NCI-H1105 (cell line): ENCODE measurements at regions not wholly inside any gene's neighbourhood (a gene's known extent, or its start where the extent isn't known, plus 50 kb on each side); places are given as distances from the start of the nearest gene placed in this dataset.
"Not testable (repeated sequence)": the region's sequence is repeated elsewhere in the genome, so short reads cannot be mapped to it uniquely, and the experiment has no call there.

Experiments used
- DNase-seq: peaks from one replicate; lab custom pipeline; 2025; lab: John Stamatoyannopoulos, UW

DNA sequence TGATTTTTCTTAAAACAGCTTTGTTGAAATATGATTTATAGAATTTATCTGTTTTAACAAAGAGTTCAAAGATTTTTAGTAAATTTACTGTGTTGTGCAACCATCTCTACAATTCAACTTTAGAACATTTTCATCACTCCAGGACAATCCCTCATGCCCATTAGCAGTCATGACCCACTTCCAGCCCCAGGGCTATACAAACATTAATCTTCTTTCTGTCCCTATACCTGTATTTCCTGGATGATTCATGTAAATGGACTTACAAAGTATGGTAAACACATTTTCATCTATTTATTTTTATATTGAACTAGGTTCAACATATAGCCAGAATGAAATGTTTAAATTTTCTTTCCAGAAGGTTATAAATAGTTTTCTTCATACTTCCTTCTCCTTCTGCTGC lies 127.8 kb upstream of the CCDC180 start:
- DNase-seq, result no peak

DNA sequence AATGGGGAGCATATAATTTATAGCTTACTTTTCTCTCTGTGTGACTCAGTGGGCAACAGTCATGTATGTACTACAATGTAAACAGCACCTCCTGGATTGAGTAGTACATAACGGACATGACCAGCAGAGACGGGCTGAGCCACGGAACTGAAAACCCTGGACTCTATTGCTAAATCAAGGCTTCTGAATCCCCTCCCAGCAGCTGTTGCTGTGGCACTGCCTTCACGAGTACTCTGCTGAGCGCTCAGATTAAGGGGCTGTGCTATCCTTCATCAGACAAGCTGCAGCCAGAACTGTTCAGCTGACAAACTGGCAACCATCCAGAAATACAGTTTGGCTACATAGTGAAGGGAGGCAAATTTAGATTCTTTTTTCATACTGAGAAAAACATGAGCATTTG lies 131.3 kb upstream of the CCDC180 start:
- peak; percentile 82 for DNase-seq

DNA sequence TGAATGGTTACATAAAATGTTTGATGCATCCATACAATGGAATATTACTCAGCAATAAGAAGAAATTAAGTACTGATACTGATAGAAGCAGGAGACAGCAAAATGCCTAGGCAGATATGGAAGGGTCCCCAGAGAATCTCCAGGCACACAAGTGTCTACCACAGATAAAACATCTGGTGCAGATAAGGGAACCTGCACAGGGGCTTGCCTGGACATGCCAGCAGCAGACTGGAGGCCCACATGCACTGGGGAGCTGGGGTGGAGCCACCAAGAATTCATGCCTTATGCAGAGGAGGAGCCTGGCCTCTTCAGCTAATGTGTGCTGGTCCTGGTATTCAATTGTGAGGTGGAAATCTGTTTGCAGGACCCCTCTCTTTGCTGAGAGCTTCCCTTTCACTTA lies 129.2 kb upstream of the CTSV start:
- DNase-seq, result peak; percentile 4

DNA sequence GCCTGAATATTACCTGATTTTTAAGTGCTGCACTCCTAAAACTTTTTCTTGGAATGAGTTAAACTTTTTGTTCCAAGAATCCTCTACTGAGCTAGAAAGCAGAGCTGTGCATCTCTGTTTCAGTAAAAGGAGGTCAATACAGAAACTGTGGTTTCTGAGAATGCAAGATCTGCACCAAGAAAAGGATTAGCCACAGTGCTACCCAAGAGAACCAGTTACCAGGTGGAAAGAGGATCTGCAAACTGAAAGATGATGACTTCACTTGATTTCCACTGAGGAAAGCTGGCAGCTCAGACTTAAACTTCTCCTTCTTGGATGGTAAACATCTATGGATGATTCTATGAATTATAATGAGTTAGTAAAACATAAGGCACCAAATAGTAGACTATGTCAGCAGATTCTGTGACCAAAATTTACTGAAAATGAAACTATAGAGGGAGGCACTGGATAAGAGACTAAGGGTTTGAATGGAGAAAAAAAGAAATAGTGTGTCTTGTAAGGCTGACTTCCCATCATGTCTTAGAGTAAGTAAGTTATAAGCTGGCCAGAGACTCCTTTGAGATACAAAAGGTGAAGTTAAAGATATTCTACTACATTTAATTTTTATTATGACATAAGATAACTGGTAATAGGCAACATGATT lies 127.7 kb upstream of the CTSV start:
- not testable (repeated sequence) for DNase-seq

DNA sequence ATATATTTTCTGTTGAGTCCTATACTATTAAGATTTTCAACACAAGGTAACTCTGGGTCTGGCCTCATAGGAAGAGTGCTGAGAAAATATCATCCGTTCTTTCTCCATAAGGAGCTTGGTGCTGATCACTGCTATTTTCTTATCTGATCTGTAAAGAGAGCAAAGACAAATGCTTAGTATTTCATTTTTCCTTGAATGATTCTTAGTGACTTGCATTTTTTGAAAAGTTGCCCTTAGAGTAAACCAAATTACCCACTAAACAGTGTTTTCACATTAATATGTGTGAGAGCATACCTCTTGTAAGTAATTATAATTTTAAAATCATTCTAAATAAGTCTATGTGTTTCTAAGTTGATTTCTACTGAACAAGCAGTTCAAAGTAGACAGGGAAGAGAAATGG lies 121.3 kb upstream of the CTSV start:
- DNase-seq, result no peak

DNA sequence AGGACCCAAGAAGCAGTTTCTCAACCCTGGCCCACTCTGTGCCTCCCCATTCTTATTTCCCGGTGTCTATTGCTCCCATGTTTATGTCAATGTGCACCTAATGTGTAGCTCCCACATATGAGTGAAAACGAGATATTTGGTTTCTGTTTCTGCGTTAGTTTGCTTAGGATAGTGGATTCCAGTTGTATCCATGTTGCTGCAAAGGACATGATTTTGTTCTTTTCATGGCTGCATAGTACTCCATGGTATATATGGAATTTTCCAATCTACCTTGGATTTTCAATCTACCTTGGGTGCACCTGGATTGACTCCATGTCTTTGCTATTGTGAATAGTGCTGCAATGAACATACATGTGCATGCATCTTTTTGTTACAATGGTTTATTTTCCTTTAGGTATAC lies 119.8 kb upstream of the CTSV start:
- DNase-seq, result not testable (repeated sequence)

DNA sequence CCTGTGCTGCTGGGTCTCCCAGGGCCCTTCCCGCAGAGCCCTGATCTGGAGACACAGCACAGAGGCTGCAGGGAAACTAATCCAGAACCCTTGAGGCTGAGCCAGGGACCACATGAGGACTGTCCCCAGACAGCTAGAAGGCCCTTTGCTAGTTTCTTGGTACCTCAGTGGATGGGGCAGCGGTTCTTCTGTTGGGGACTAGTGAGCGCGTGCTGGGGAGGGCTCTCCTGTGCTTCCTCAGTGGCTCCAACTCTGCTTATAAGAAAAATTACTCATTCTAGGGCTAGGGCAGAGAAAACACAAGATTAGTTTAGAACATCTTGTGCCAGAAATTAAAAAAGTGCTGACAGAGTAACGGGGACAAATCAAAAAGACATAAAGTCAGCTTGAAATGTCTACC lies 116.5 kb upstream of the CTSV start:
- not testable (repeated sequence) for DNase-seq

DNA sequence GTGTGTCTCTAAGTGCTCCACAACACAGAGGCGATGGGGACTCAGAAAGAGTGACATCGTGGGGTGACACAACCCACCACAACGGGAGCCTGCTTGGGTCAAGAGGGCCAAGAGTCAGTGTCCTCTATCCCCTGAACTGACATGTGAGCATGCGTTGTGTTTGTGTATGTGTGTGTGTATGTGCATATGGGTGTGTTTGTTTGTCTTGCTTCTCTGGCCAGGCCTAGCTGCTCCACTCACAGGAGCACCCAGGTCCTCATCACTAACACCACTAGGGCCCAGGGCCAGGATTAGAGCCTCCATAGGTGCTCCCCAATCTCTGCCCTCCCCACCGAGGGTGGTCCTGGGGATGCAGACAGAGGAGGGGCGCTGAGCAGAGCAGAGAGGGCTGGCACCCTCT lies 115.0 kb upstream of the CTSV start:
- DNase-seq, result no peak

DNA sequence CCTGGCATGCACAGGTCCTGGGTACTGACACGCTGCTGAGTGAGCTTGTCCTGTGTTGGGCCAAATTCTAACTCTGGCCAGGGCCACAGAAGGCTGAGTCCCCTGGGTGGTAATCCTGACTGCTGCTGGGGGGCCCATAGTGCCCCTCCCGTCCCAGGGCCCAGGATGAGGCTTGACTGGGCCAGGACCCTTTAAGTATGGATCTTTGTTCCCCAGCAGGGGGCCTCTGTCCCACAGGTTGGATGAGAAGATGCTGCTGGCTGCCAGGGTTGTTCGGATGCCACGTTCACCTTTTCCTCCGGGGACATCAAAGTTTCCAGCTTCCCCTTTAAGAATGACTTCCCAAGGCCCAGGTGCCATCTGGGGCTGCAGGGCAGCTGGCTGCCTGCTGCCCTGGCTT lies 114.2 kb upstream of the CTSV start:
- DNase-seq, result not testable (repeated sequence)

DNA sequence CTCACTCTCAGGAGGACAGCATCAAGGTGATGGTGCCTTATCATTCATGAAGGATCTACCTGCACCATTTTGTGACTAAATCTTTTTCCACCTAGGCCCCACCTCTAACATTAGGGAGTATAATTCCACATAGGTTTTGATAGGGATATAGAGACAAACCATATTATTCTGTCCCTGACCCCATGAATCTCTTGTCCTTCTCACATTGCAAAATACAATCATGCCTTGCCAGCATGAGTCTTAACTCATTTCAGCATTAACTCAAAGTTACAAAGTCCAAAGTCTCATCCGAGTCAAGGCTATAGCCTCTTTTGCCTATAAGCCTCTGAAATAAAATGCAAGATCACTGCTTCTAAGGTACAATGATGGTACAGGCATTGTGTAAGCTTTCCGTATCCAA lies 111.5 kb upstream of the CTSV start:
- not testable (repeated sequence) for DNase-seq

DNA sequence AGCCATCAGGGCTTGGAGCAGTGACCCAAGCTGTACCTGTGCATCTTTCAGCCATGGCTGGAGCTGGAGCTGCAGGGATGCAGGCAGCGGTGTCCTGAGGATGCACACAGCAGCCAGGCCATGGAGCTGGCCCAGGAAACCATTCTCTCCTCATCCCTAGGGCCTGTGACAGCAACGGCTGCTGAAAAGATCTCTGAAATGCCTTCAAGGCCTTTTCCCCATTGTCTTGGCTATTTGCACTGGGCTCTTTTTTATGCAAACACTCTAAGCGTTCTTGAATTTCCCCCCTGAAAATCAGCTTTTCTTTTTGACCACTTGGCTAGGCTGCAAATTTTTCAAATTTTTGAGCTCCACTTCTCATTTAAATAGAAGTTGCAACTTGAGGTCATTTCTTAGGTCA lies 109.5 kb upstream of the CTSV start:
- DNase-seq, result not testable (repeated sequence)

DNA sequence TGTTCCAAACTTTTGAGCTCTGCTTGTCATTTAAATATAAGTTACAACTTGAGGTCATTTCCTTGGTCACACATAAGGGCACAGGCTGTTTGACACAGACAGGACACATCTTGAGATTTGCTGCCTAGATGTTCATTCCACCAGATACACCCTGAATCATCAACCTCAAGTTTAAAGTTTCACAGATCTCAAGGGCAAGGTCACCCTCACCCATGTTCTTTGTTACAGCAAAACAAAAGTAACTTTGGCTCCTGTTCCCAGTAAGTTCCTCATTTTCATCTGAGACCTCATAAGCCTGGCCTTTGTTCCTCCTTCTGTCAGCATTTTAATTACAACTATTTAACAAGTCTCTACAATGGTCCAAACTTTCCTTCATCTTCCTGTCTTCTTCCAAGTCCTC lies 106.7 kb upstream of the CTSV start:
- not testable (repeated sequence) for DNase-seq

DNA sequence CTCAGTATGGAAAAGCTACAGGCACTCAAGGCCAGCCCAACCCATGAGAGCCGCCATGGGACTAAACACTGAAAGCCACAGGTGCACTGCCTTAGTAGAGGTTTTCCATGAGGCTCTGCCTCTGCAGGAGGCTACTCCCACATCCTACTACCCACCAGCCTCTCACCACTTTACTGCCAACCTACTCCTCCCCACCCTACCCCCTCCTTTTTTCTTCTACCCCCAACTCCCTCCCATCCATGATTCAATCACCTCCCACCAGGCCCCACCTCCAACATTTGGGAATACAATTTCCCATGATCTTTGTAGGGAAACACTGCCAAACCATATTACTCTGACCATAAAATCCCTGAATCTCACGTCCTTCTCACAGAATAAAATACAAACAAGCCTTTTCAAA lies 101.6 kb upstream of the CTSV start:
- DNase-seq, result no peak

DNA sequence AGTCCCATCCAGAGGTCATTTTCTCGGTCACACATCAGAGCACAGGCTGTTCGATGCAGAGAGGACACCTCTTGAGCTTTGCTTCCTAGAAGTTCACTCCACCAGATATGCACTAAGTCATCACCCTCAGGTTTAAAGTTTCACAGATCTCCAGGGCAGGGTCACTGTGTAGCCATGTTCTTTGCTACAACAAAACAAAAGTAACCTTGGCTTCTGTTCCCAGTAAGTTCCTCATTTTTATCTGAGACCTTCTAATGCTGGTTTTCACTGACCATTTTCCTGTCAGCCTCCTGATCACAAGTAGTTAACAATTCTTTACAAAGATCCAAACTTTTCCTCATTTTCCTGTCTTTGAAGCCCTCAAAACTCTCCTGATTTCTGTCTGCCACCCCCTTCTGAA lies 97.5 kb upstream of the CTSV start:
- no peak for DNase-seq

DNA sequence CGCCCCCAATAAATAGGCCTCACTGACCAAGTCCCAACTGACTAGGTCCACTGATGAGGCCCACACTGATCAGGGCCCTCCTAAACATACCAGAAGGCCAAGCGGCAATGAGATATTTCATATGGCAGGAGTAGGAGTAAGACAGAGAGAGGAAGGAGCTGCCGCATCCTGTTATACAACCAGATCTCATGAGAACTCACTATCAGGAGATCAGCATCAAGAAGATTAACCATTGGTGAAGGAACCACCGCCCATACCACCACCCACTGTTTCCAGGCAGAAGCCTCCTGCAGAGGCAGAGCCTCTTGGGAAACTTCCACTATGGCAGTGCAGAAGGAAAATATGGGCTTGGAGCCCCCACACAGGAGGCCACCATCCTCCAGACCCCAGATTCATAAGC lies 95.0 kb upstream of the CTSV start:
- DNase-seq, result not testable (repeated sequence)

DNA sequence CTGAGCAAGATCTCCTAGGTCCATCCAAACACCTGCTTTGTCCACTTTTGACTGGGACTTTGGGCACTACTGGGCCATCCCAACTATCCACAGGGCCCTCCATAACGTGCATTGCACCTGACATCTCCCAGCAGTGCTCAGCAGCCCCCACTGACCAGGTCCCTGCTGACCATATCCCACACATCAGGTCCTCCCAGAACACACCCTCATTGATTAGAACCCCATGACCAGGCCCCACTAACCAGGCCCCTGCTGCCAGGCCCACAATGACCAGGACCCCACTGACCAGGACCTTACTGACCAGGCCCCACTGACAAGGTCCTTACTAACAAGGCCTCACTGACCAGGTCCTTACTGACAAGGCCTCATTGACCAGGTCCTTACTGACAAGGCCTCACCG lies 93.9 kb upstream of the CTSV start:
- no peak for DNase-seq

DNA sequence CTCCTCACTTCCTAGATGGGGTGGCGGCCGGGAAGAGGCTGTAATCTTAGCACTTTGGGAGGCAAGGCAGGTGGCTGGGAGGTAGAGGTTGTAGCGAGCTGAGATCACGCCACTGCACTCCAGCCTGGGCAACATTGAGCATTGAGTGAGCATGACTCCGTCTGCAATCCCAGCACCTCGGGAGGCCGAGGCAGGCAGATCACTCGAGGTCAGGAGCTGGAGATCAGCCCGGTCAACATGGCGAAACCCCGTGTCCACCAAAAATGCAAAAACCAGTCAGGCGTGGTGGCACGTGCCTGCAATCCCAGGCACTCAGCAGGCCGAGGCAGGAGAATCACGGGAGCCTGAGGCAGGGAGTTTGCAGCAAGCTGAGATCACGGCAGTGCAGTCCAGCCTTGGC lies 91.9 kb upstream of the CTSV start:
- not testable (repeated sequence) for DNase-seq

DNA sequence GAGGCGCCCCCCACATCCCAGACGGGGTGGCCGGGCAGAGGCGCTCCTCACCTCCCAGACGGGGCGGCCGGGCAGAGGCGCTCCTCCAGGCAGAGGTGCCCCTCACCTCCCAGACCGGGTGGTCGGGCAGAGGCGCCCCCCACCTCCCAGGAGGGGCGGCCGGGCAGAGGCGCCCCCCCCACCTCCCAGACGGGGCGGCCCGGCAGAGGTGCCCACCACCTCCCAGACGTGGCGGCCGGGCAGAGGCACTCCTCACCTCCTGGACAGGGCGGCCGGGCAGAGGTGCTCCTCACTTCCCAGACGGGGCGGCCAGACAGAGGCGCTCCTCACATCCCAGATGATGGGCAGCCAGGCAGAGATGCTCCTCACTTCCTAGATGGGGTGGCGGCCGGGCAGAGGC lies 91.4 kb upstream of the CTSV start:
- not testable (repeated sequence) for DNase-seq

DNA sequence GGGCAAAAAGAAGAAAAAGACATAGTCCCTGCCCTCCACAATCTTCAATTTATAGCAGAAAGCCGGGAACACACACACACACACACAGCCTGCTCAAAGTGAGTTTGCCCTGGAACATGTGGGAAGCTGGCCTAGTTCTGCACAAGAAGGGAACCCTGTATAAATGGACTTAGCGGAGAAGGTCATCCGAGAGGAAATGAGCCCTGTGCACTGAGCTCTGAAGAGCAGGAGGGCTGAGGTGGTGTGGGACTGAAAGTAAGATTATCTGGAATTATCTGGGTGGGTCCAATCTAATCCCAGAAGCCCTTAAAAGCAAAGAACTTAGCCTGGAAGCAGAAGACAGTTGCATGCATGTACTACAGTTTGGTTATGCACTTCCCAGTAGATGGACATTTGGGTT lies 90.0 kb upstream of the CTSV start:
- DNase-seq, result no peak

DNA sequence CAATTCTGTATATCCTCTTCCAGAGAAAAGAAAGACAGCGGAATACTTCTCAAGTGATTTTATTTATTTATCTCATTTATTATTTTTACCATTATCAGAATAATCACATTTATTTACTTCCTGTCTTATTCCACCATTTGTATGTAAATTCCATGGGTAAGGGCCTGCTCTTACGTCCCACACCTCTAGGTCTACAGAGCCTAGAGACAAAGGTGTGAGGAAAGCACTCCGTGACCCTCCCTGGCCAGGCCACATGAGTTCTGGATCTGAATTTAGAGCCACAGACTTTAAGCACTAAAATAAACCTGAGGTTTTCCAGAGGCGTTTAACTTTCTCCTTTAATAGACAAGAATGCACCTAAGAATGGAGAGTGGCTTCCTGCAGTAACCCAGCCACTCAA lies 85.3 kb upstream of the CTSV start:
- DNase-seq, result no peak

DNA sequence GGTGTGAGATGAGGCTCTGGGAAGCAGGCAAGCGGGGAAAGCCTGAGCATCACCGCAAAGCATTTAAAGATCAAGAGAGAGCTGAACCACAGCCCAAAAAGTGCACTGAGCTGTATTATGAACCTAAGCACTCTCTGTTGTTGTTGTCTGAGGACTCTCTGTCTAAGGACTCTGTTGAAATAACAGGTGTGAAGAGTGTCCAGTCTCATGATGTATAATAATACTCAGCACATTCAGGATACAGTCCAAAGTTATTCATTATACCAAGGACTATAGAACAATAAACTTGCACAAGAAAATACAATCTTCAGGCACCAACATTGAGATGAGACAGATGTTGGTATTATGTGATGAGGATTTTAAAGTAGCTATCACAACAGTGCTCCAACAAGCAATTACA lies 71.8 kb upstream of the CTSV start:
- no peak for DNase-seq

DNA sequence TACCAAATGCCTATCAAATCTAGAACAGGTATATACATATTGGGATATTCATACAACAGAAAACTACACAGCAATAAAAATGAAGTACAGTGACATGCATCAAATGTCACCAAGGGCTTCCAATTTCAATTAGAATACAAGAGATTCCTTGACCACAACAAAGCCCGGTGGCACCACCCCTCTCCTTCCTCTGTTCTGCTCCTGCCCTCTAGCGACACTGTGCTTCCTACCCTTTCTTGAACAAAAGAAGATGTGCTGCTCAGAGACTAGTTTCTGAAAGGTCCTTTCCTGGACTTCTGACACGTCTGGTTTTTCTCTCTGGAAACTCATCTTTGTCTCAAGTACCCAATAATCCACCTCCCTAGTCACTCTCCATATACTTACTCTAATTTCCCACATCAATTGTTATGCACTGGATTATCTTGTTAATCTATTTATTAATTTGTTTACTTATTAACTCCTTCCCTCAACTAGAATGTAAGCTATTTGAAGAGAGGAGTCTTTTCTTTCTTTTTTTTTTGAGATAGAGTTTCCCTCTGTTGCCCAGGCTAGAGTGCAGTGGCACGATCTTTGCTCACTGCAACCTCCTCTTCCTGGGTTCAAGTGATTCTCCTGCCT lies 70.4 kb upstream of the CTSV start:
- no peak for DNase-seq

DNA sequence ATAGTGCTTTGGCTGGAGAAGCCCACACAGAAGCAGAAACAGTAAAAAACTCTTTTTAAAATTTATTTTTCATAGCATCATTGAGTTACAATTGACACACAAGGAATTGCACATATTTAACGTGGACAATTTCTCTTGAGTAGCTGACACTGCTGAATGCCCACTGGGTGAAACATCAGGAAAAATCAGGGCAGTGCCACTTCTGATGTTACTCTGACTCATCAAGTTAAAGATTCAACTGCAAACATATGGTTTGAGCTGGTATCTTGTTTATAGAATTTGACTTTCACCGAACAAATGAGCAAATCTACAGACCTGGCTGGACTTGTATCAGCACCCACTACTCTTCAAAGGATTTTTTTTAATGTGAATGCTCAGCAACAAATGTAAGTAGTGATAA lies 66.3 kb upstream of the CTSV start:
- DNase-seq, result not testable (repeated sequence)
